GM12875 (cell line): ENCODE measurements at regions not wholly inside any gene's neighbourhood (a gene's known extent, or its start where the extent isn't known, plus 50 kb on each side); places are given as distances from the start of the nearest gene placed in this dataset.

ENCODE experiments used
- H3K4me3 ChIP-seq: one replicate; pipeline ENCODE4 v1.5.1; 2011; ENCODE audit warnings: low read depth, low read length, control low read depth
- TF ChIP-seq, protein P1 (sequence below): IDR thresholded peaks from 2 replicates; pipeline ENCODE4 v1.5.1; 2011; ENCODE audit warnings: low read depth, mild to moderate bottlenecking, control low read depth, inconsistent platforms, low read length, moderate library complexity, borderline replicate concordance; ENCODE audit not compliant: insufficient read depth

DNA sequence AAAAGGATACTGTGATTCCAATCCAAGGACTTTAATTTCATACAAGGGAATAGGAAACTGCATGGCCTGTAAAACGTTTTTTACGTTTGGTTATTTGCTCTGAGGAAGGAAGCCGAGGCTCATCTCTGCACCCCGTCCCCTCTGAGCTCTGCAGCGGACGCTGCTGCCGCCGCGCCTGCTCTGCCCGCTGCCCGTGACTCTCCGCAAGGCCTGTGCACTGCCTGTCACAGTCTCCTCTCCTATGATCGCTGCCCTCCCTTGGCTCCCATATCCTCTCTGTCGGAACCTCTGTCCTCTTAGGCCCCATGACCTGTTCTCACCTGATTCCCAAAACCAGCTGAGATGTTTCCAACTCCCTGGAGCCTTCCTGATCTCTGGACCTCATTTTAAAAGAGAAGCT is 320.3 kb upstream of the ZNF32 start:
- H3K4me3 ChIP-seq: no peak overlapping the region
- TF ChIP-seq, protein P1, sequence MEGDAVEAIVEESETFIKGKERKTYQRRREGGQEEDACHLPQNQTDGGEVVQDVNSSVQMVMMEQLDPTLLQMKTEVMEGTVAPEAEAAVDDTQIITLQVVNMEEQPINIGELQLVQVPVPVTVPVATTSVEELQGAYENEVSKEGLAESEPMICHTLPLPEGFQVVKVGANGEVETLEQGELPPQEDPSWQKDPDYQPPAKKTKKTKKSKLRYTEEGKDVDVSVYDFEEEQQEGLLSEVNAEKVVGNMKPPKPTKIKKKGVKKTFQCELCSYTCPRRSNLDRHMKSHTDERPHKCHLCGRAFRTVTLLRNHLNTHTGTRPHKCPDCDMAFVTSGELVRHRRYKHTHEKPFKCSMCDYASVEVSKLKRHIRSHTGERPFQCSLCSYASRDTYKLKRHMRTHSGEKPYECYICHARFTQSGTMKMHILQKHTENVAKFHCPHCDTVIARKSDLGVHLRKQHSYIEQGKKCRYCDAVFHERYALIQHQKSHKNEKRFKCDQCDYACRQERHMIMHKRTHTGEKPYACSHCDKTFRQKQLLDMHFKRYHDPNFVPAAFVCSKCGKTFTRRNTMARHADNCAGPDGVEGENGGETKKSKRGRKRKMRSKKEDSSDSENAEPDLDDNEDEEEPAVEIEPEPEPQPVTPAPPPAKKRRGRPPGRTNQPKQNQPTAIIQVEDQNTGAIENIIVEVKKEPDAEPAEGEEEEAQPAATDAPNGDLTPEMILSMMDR: no peak

DNA sequence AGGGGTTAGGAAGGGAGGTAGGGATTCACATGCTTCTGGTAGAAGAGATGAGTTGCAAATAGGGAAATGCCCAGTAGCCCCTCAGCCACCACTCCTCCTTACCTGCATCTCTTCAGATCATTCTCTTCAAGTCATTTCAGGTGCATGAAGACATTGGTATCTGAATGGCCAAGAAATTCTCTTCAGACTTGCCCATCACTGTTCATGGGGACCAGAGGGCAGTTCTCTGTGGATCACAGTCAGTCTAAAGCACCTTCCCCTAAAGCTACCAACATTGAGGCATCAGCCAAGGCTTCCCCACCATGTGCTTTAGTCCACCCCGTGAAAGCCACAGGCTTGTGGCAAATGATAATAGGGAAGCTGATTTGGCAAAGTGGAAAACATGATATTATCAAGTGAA is 319.4 kb upstream of the ZNF32 start:
- TF ChIP-seq, protein P1: no peak
- H3K4me3 ChIP-seq: no peak overlapping the region

DNA sequence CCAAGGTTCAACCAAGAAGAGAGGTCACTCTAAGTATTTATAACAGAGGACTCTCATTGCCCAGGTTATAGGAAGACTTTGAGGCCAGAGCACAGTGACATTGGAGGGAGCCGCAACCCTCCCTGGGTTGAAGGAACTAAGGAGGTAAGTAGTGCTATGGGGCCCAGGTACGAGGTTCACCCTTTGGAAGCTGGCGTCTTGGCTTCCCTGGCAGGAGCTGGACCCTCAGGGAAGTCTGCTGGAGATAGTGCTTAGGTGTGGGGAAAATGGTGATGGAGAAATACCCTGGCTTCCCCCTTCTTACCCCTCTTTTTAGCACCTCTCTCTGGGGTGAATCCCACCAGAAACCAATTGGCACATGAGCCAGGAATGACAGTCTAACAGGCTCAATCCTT is 317.9 kb upstream of the ZNF32 start:
- no peak overlapping the region for H3K4me3 ChIP-seq
- TF ChIP-seq, protein P1: no peak

DNA sequence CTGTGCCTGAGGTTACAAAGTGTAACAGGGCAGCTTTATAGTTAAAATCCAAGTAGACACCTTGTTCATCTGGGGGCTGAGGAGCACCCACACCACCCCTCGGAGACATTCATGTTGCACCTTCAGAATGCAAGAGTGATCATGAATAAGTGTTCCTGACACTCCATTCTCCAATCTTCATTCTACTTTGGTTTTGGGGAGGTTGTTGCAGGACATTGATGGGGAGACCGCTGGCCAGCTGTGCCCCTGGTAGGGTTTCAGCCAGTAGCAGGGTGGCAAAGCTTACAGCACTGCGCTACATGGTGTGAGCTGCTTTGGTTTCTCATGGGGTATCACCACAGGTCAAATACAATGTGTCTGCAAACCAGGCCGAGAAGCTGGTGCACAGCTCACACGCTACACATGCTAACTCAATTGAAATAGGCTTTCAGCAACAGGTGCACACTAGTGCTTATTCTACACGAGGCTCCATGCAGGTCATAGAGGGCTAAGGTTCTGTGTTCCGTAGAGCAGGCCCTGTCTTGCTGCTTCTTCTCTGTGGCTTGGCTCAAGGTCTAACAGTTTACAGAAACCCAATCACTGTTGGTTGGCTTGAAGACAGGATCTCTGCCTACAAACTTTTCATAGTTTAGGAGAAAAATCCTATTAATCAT is 317.4 kb upstream of the ZNF32 start:
- TF ChIP-seq, protein P1: no peak
- no peak overlapping the region for H3K4me3 ChIP-seq

DNA sequence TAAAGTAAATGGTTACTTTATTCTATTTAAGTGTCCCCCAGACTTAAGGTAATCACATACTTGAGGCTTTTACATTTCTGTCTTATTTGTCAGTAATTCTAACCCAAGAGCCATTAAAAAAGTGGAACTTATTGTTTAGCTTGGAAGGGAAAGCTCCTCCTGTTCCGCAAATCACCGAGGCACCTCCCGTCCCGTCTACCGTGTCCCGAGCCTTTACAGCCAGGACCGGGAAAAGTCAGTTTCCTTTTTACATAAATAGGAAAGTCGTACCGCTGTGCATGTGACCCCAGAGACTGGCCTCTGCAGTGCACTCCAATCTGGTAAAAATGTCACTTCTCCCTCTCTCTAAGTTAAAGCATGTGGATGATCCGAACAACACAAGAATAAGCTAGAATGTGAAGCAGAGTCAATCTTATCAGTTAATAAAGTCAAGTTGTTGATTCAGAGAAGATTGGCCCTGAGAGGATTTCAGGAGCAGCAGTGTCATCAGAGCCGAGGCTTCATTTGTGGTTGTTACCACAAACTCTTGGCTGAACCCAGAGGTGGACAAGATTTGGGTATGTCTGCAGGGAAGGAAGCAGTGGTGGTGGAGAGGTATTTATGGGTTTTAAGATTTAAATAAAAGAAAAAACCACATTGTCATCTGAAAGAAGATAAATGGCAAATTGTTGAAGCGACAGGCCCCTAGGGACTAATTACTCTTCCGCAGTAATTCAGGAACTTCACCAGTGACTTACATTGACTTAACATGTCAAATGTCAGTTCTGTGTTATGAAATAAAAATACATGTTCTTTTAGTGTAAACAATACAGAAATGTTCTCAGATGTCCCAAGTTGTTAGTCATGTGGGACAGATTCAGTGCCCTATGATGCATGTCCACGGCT is 316.6 kb upstream of the ZNF32 start:
- TF ChIP-seq, protein P1: no peak
- H3K4me3 ChIP-seq: no peak overlapping the region

DNA sequence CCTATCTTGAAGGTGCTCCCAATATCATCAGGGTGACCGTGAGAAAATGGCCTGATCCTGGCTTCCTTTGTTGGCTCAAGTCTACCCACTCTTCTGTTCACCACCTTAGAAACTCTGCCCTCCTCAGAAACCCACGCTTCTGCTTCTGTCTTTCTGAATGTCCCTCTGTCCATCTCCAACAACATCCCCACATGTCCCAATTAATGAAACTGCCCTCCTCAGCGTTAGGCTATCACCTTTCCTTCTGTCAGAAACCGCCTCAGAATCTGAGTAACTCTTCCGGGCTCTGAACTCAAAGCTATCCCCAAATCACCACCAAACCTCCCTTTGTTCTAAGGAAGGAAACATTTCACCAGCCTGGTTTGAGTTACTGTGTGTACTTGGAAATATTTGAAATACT is 315.8 kb upstream of the ZNF32 start:
- no peak overlapping the region for H3K4me3 ChIP-seq
- TF ChIP-seq, protein P1: no peak
